Adipocyte (in vitro differentiated cells): ENCODE measurements at regions not wholly inside any gene's neighbourhood (a gene's known extent, or its start where the extent isn't known, plus 50 kb on each side); places are given as distances from the start of the nearest gene placed in this dataset.

Source experiments
- DNase-seq: peaks from one replicate; pipeline ENCODE4 v3.0.0-alpha.2; 2015; ENCODE audit warnings: low read depth
- H3K27me3 ChIP-seq: replicated peaks from 2 replicates; pipeline ENCODE4 v1.7.0; 2013; ENCODE audit warnings: mild to moderate bottlenecking, low read length, moderate library complexity; ENCODE audit not compliant: control insufficient read depth, insufficient read depth
- H3K36me3 ChIP-seq: 2 replicates; pipeline ENCODE4 v1.7.0; 2013; ENCODE audit warnings: low read length, mild to moderate bottlenecking, moderate library complexity; ENCODE audit not compliant: control insufficient read depth, insufficient read depth, severe bottlenecking
- H3K4me1 ChIP-seq: 2 replicates; pipeline ENCODE4 v1.7.0; 2013; ENCODE audit warnings: mild to moderate bottlenecking, low read length, moderate library complexity; ENCODE audit not compliant: control insufficient read depth, insufficient read depth
- H3K4me3 ChIP-seq: 2 replicates; pipeline ENCODE4 v1.7.0; 2013; ENCODE audit warnings: mild to moderate bottlenecking, low read length, moderate library complexity
- H3K9ac ChIP-seq: 2 replicates; pipeline ENCODE4 v1.7.0; 2013; ENCODE audit warnings: mild to moderate bottlenecking, low read length, moderate library complexity
- H3K9me3 ChIP-seq: 2 replicates; pipeline ENCODE4 v1.7.0; 2013; ENCODE audit warnings: mild to moderate bottlenecking, low read length, moderate library complexity; ENCODE audit not compliant: control insufficient read depth

DNA sequence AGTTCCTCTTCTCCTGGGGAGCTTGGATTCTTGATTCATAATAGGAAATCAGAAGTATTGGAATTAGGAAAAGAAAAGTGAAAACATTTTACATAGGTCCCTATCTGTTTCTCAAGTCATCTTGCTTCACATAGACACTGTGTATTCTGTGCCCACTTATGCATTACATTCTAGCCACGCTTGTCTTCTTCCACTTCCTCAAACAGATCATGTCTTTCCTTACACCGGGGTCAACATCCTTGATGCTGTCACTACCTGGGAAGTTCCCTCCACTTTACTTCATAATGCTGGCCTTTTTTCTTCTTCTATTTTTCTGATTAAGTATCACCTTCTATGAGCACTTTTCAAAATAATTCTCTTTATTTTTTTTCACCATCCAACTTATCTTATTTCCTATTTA, 606.4 kb upstream of the CDH8 start:
- H3K9ac ChIP-seq: no peak overlapping the region
- no peaks in the 10 kb centered on the region for H3K27me3 ChIP-seq
- DNase-seq: no peak
- H3K4me3 ChIP-seq: no peak overlapping the region
- peaks cover 7% of the 10 kb centered on the region for H3K9me3 ChIP-seq
- H3K4me1 ChIP-seq: no peaks in the 10 kb centered on the region
- no peaks in the 10 kb centered on the region for H3K36me3 ChIP-seq

DNA sequence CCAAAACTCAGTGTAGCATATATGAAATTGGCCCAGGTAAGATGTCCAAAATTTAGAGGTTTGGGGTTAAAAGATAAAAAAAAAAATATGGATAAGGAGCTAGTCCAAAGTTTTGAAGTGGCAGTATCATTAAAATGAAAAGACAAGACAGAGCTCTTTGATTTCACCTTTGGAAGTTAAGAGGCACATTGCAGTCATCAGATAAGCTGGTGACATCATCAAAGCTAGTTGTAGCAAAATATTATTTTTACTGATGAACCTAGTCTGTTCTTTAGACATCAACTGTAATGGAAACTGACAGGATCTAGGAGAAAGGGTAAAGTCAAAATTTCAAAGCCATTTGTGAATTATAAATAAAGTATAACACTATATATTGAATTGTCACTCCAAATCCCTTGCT, 603.7 kb upstream of the CDH8 start:
- H3K4me3 ChIP-seq: no peak overlapping the region
- no peak for DNase-seq
- no peaks in the 10 kb centered on the region for H3K4me1 ChIP-seq
- no peaks in the 10 kb centered on the region for H3K27me3 ChIP-seq
- no peaks in the 10 kb centered on the region for H3K36me3 ChIP-seq
- H3K9me3 ChIP-seq: peaks cover under 1% of the 10 kb centered on the region
- H3K9ac ChIP-seq: no peak overlapping the region

DNA sequence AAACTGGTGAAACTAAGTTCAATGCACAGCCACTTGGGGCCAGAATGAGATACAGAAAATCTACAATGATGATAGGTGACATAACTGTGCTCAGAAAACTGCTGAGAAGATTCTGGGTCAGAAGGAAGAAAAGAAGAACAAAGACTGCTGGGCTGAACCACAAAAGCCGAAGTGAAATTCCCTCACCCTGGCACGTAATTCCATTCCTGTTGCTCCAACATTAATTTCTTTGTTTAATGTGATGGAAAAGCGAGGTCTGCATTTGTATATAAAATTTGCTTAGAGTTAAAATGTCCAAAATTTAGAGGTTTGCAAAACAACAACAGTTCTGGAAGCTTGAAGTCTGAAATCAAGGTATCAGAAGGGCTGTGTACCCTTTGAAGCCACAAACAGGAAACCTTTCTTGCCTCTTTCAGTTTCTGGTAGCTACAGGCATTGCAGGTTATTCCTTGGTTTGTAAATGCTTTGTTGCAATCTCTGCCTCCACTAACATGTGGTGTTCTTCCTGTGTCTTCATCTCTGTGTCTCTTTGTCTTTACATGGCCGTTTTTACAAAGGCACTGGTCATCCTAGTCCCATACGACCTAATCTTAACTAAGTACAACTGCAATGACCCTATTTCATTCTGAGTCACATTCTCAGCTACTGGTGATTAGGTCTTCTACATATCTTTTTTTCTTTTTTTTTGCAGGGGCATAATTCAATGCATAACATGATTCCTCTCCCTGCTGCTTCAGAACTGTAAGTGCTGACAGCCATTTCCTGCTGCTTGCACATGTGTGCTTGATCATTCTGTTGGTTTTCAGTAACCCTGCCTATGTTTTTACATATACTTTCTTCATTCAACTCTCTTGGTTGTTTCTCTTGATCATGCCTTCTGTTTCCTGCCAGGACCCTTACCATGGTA, 603.0 kb upstream of the CDH8 start:
- Histone ChIP-seq H3K27me3 (no peaks in the 10 kb centered on the region), H3K9me3 (no peaks in the 10 kb centered on the region), H3K36me3 (no peaks in the 10 kb centered on the region), H3K9ac (no peak overlapping the region), H3K4me1 (no peaks in the 10 kb centered on the region), H3K4me3 (no peak overlapping the region)
- no peak for DNase-seq

DNA sequence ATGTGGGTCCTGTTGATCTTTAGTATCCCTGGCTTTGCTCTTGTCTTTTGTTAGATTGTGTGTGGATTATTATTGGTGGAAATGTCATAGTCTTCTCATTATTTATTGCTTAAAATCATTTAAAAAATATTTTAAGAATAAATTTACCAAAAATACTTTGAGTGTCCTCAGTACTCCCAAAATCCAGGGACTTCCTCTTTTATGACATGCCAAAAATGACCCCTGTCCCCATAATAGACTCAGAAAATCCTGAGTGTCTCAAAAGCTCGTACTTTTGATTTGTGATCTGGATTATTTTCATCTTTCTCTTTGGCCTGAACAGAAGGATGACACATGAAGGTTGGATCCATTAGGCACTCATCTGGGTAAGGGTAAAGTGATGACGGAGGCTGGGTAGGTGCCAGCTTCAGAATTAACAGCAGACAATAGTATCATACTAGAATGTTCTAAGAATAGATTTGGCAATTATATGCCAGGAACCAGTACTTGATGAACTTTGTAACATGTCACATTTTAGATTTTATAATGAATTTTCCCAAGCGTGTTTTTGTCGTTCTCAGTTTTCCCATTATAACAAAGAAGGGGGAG, 602.2 kb upstream of the CDH8 start:
- no peaks in the 10 kb centered on the region for H3K4me1 ChIP-seq
- H3K4me3 ChIP-seq: no peak overlapping the region
- H3K36me3 ChIP-seq: no peaks in the 10 kb centered on the region
- no peaks in the 10 kb centered on the region for H3K27me3 ChIP-seq
- no peak for DNase-seq
- no peak overlapping the region for H3K9ac ChIP-seq
- no peaks in the 10 kb centered on the region for H3K9me3 ChIP-seq

DNA sequence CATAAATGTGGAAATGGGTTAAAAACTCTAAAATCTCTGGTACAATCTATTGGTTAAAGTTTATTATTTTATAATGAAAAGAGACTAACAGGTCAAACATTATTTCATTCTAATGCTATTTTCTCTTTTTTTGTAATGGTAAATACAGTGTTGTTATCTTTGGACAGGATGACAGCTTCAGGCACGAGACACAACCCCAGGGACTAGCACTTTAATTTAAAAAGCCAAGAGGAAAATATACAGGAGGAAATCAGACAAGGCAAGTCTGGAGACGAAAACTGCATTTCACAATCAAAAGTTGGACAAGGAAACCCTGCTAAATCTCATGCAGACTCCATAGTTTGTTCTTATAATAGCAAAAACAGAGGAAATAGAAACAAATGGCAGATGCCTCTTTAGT, 589.1 kb upstream of the CDH8 start:
- Histone ChIP-seq H3K27me3 (no peaks in the 10 kb centered on the region), H3K36me3 (no peaks in the 10 kb centered on the region), H3K9ac (no peak overlapping the region), H3K9me3 (no peaks in the 10 kb centered on the region), H3K4me3 (no peak overlapping the region), H3K4me1 (peaks cover 1% of the 10 kb centered on the region)
- no peak for DNase-seq

DNA sequence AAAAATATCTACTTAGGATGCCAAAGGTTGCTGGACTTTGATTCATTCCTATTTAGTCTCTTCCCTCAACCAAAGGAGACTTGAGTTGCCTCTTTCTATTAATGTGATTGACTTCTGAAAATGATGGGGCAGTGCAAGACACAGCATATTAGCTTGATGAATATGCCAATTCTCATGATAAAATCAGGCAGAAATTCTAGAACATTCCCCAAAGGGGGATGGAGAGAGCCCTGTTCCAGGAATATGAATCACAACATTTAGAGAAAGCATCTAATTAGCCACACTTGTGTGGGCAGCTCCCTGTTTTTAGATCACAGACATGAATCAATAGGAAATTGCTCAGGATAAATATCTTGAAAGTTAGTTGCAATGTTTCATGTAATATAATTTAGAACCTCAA, 584.0 kb upstream of the CDH8 start:
- H3K4me3 ChIP-seq: no peak overlapping the region
- no peaks in the 10 kb centered on the region for H3K27me3 ChIP-seq
- DNase-seq: no peak
- peaks cover 2% of the 10 kb centered on the region for H3K9me3 ChIP-seq
- H3K4me1 ChIP-seq: peaks cover 4% of the 10 kb centered on the region
- H3K36me3 ChIP-seq: no peaks in the 10 kb centered on the region
- no peak overlapping the region for H3K9ac ChIP-seq

DNA sequence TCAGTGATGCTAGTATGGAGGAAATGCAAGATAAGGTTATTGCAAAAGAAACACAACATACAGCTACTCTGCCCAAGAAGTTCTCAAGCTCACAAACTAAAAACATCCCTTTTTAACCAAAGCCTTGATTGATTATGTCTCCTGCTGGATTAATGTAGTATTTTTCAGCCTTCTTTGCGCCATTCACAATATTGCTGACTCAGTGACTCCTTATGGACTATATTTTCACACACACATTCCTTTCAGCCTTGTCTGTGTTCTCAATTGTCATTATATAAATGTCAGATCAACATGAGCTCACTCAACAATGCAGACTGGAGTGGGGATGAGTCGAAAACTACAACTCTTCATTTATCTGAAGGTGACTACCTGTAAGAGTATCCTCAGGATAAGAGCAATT, 579.3 kb upstream of the CDH8 start:
- Histone ChIP-seq H3K4me1 (peaks cover 4% of the 10 kb centered on the region), H3K9ac (no peak overlapping the region), H3K9me3 (peaks cover 2% of the 10 kb centered on the region), H3K27me3 (no peaks in the 10 kb centered on the region), H3K36me3 (no peaks in the 10 kb centered on the region), H3K4me3 (no peak overlapping the region)
- no peak for DNase-seq

DNA sequence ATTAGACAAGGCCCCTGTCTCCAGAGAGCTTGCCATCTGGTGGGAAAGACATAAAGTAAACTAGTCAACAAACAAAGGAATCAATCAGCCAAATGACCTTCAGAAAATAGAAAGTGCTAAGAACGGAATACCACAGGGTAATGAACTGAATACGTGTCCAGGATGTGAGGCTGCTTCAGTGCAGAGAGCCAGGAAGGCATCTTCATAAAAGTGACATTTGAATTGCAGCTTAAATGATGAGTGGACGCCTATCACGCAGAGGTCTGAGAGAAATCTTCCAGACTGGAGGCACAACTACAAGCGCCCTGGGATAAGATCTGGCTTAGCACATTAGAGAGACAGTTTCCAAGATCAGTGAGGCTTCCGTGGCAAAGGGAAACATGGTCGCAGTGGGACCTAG, 574.1 kb upstream of the CDH8 start:
- no peak overlapping the region for H3K4me3 ChIP-seq

DNA sequence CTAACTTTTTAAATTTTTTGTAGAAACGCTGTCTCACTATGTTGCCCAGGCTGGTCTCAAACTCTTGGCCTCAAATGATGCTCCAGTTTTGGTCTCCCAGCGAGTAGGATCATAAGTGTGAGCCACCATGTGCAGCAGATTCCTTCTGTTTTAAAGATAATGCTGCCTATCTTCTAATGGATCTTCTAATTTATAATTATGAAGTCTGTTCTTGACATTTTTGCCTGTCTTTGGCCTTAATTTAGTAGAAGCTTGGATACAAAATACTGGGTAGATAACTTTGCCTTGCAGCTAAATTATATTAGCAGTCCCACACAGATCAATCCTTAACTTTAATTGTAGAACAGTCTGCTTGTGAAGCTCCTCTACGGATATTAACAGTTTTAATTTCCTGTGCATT, 566.6 kb upstream of the CDH8 start:
- Histone ChIP-seq H3K4me3 (no peak overlapping the region), H3K4me1 (no peaks in the 10 kb centered on the region), H3K36me3 (no peaks in the 10 kb centered on the region), H3K9me3 (no peaks in the 10 kb centered on the region), H3K9ac (no peak overlapping the region), H3K27me3 (no peaks in the 10 kb centered on the region)
- no peak for DNase-seq

More for the DNA sequence above, 574.1 kb upstream of the CDH8 start:
- no peak for DNase-seq
- Histone ChIP-seq H3K27me3 (no peaks in the 10 kb centered on the region), H3K4me1 (no peaks in the 10 kb centered on the region), H3K36me3 (no peaks in the 10 kb centered on the region), H3K9me3 (no peaks in the 10 kb centered on the region), H3K9ac (no peak overlapping the region)

DNA sequence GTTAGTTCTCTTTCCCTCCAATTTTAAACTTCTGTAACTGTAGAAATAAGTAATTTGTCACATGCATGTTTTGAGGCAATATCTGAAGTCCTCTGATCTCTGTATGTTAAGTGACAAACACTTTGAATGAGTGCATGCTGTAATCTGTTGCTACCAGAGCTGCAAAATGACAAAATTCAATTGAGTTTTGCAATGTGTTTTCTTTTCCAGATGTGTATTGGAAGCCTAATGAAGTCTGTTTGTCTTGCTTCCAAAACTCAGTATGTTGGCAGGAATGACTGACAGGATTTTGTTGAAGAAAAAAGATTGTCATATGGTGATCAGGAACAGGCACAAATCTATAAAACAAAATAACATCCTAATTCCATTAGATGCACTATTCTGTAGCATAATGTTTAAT, 561.6 kb upstream of the CDH8 start:
- Histone ChIP-seq H3K4me1 (no peaks in the 10 kb centered on the region), H3K9ac (no peak overlapping the region), H3K4me3 (no peak overlapping the region), H3K36me3 (no peaks in the 10 kb centered on the region), H3K9me3 (peaks cover 2% of the 10 kb centered on the region), H3K27me3 (no peaks in the 10 kb centered on the region)
- no peak for DNase-seq

DNA sequence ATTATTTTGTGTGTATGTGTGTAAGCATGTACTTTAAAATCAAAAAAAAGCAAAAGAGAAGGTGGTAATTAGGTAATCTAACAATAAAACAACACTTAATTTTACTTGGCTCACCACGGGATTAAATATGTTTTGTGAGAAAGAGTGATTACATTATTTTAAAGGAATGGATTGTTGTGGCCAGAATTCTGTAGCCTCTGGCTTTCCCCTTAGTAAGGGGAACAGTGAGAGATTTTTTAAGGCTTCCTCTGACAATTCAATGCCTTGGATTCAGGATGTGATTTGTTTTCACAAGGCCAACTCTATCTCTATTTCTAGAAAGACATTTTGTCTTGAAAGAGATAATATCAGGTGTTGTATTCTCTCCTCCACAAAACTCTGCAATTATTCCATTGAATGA, 560.3 kb upstream of the CDH8 start:
- no peaks in the 10 kb centered on the region for H3K4me1 ChIP-seq
- no peak overlapping the region for H3K4me3 ChIP-seq
- H3K36me3 ChIP-seq: no peaks in the 10 kb centered on the region
- H3K9ac ChIP-seq: no peak overlapping the region
- DNase-seq: no peak
- peaks cover 3% of the 10 kb centered on the region for H3K9me3 ChIP-seq
- H3K27me3 ChIP-seq: no peaks in the 10 kb centered on the region
